ENCODE measurements at regions not wholly inside any gene's neighbourhood (a gene's known extent, or its start where the extent isn't known, plus 50 kb on each side); places are given as distances from the start of the nearest gene placed in this dataset.

GRCh38 chr6:88544986-88545612 is 379.0 kb upstream of the CNR1 start:
- intact Hi-C loops (cut with DNase I; ENCODE audit: low total_unique reads), result no loop called here
- Histone ChIP-seq H3K4me3 (no peak overlapping the region), H3K27ac (no peak overlapping the region), H3K4me1 (peaks cover 0 to 3% (median 0%) of the 10 kb centered on the region in 4 donors), H3K9me3 (no peaks in the 10 kb centered on the region), H3K27me3 (no peaks in the 10 kb centered on the region), H3K36me3 (no peaks in the 10 kb centered on the region)
- DNase-seq, result no peak
- no peak for TF ChIP-seq CTCF (IDR thresholded peaks at IDR 0.05)

GRCh38 chr6:88539295-88539764 is 373.2 kb upstream of the CNR1 start:
- TF ChIP-seq CTCF (IDR thresholded peaks at IDR 0.05), result no peak
- no peaks in the 10 kb centered on the region for H3K4me1 ChIP-seq
- no peaks in the 10 kb centered on the region for H3K36me3 ChIP-seq
- no peak for DNase-seq
- intact Hi-C loops (cut with DNase I; ENCODE audit: low total_unique reads), result no loop called here
- H3K27ac ChIP-seq, result no peak overlapping the region
- H3K9me3 ChIP-seq, result no peaks in the 10 kb centered on the region
- no peak overlapping the region for H3K4me3 ChIP-seq
- no peaks in the 10 kb centered on the region for H3K27me3 ChIP-seq

- no peak for TF ChIP-seq CTCF (IDR thresholded peaks at IDR 0.05)
- no peak for DNase-seq
- Histone ChIP-seq H3K27ac (no peak overlapping the region), H3K27me3 (no peaks in the 10 kb centered on the region), H3K36me3 (no peaks in the 10 kb centered on the region), H3K4me3 (no peak overlapping the region), H3K9me3 (no peaks in the 10 kb centered on the region), H3K4me1 (no peaks in the 10 kb centered on the region)
- intact Hi-C loops (cut with DNase I; ENCODE audit: low total_unique reads), result no loop called here
Measured at GRCh38 chr6:88538840-88539239, 372.7 kb upstream of the CNR1 start.

- no peak overlapping the region for H3K4me3 ChIP-seq
- no peaks in the 10 kb centered on the region for H3K27me3 ChIP-seq
- no peaks in the 10 kb centered on the region for H3K9me3 ChIP-seq
- H3K36me3 ChIP-seq, result no peaks in the 10 kb centered on the region
- H3K27ac ChIP-seq, result no peak overlapping the region
- no peak for DNase-seq
- no peaks in the 10 kb centered on the region for H3K4me1 ChIP-seq
- intact Hi-C loops (cut with DNase I; ENCODE audit: low total_unique reads), result no loop called here
- no peak for TF ChIP-seq CTCF (IDR thresholded peaks at IDR 0.05)
Measured at GRCh38 chr6:88538130-88538706, 372.1 kb upstream of the CNR1 start.

- H3K36me3 ChIP-seq, result no peaks in the 10 kb centered on the region
- no peak for TF ChIP-seq CTCF (IDR thresholded peaks at IDR 0.05)
- H3K4me3 ChIP-seq, result no peak overlapping the region
- H3K4me1 ChIP-seq, result no peaks in the 10 kb centered on the region
- H3K27ac ChIP-seq, result no peak overlapping the region
- no peaks in the 10 kb centered on the region for H3K27me3 ChIP-seq
- intact Hi-C loops (cut with DNase I; ENCODE audit: low total_unique reads), result no loop called here
- no peaks in the 10 kb centered on the region for H3K9me3 ChIP-seq
- DNase-seq, result no peak
Measured at GRCh38 chr6:88536071-88536625, 370.0 kb upstream of the CNR1 start.
